SKM-1 (cell line): ENCODE measurements at regions not wholly inside any gene's neighbourhood (a gene's known extent, or its start where the extent isn't known, plus 50 kb on each side); places are given as distances from the start of the nearest gene placed in this dataset.
A peak's percentile ranks its signal among the peaks of the same experiment; 100 is the strongest.

Experiments
- DNase-seq: peaks from one replicate; lab custom pipeline; 2025; ENCODE audit not compliant: unreplicated experiment; lab: John Stamatoyannopoulos, UW

DNA sequence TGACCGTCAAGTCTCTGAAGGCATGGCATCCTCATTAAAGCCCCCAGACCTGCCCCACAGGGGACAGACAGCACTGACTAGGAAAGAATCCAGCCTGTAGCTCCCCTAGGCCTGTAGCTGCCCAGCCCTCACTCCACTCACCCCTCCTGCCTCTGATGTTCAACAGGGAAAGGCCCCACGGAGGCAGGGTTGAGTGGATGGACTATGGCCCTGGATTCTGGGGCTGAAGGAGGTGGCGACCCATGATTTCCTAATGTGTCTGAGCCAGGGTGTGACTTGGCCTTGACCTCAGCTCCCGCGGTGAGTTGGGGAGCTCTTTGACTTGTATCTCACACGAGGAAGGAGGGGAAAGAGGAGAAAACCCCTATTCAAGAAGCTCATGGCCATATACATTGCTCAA is 238.5 kb upstream of the CSF3R start:
- DNase-seq, result no peak

DNA sequence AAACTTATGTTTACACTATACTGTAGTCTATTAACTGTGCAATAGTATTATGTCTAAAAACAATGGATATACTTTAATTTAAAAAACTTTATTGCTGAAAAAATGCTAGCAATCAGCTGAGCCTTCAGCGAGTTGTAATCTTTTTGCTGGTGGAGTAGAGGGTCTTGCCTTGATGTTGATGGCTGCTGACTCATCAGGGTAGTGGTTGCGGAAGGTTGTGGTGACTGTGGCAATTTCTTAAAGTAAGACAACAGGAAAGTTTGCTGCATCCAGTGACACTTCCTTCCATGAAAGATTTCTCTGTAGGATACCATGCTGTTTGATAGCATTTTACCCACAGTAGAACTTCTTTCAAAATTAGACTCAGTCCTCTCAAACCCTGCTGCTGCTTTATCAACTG is 234.7 kb upstream of the CSF3R start:
- DNase-seq, result no peak

DNA sequence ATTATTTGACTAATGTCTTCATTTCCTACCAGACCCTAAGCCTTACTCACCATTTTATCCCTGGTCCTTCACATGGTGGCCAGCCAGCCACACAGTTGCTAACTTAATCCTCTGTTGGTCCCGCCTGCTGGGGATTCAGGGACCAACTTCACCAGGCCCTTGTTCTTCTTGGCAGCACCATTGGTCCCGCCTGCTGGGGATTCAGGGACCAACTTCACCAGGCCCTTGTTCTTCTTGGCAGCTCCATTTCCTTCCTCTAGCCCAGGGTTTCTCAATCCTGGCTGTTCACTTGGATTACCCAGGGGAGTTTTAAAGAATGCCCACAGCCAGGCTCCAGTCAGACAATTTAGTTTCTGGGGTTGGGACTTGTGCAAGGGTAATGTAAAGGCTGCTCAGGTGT is 233.1 kb upstream of the CSF3R start:
- no peak for DNase-seq

DNA sequence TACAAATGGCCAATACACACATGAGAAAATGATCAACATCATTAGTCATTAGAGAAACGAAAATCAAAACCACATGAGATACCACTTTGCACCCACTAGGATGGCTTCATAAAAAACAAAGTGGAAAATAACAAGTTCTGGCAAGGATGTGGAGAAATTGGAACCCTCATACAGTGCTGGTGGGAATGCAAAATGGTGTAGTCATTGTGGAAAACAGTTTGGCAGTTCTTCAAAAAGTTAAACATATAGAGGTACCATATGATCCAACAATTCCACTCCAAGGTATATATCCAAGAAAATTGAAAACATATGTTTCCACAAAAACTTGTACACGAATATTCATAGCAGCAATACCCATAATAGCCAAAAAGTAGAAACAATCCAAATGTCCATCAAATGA is 231.6 kb upstream of the CSF3R start:
- no peak for DNase-seq

DNA sequence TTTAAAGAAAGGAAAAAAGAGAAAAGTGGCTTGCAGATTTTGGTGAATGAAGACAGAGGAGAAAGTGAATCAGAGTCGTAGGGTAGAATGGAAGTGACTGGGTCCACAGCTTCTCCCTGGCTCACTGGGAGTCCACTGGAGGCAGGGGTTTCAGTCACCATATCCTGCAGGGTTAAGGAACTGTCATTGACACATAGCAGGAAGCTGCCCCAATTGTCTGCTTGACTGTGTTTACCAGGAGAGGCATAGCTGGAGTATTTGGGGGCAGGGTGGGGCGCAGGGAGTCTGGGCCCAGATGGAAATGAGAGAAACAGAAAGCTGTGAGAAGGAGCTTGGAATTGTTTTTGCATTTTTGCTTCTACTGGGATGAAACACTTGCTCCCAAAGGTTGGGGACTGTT is 228.8 kb upstream of the CSF3R start:
- no peak for DNase-seq

DNA sequence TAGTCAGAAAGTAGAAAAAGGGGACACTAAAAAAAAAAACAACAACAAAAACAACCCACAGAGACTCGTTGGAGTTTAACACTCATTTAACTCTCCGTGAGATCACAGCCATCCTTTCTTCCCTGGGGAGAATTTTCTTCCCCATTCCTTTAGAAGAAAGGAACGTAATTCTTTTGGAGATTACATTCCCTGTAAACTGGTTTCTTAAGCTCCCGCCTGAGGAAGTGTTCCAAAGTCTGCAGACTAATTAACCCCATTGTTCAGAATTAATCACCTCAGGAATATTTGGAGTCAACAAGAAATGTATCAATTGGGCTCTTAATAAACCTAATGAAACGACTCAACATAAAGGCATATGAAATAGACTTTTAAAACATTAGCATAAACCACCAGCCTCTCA is 228.2 kb upstream of the CSF3R start:
- DNase-seq, result no peak

DNA sequence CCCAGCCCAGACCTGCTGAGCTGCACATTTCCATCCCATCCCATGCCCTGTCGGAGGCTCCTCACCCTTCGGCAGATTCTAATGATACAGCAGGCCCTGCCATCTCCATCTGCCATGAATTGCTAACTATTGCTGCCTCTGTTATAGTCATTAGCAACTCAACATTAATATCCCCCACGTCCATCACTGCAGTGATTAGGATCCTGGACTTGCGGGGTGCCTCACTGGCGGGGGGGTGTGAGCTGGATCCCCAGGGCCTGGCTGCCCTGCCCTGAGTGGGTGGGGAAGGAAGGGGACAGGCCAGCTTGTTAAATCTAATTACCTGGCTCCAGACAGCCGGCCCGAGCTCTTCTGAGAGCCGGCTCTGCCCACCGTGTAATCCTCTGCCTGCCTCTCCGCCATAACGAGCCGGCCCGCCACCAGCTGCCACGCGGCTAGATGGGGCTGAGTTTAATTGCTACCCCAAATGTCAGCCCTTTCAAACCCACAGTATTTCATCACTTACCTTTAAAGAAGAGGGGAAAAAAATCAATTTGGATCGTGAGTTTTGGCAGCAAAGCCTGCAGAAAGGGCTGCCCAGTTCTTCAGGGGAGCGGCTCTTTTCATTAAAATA is 227.3 kb upstream of the CSF3R start:
- no peak for DNase-seq

DNA sequence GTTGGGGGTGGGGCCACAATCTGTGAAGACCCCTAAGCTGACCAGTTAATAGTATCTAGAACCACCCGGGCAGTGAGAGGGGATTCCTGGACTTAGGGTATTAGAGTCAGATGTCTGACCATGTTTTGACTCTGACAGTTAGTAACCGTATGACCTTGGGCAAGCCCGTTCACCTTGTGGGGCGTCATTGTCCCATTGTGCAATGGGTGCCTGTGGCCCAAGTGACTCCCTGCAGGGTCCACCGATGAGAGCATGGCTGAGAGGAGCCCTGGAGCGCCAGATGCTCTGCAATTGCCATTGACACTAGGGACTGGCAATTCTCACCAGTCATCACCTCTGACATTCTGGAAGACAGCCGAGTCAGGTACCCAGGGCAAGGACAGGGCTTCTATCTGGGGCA is 225.9 kb upstream of the CSF3R start:
- DNase-seq, result no peak

DNA sequence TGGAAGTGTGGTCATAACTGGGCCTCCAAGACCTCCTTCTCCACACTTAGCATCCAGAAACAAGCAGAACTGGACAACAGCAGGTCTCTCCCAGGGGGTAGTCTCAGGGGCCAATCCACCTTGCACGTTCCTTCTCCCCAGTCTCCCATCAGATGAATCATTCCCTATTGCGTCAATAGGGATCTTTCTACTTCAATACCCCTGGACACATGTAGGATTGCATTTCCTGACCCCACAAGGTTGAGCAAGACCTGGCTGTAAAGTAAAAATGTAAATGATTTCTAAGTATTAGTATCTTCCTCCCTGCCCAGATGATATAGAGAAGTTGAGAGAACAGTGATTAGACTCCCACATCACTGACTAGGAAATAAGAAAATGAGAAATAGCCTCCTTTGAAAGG is 224.5 kb upstream of the CSF3R start:
- no peak for DNase-seq

DNA sequence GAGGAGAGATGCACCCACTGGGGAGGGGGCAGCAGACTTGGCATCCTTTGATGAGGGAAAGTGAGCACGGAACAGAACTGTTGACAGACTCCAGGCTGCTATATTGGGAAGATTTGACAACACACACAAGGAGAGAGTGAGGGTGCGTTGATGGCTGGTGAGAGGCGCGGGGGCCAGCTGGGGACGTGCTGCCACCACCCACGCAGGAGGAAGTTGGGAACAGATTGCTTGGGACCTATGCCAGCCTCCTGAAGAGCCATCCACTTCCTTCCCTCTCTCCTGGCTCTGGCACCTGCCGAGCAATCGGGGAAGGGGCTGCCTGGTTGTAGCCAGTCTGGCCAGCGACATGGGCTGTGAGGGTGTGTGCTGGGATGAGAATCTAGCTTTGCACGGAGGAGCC is 223.7 kb upstream of the CSF3R start:
- DNase-seq, result no peak

DNA sequence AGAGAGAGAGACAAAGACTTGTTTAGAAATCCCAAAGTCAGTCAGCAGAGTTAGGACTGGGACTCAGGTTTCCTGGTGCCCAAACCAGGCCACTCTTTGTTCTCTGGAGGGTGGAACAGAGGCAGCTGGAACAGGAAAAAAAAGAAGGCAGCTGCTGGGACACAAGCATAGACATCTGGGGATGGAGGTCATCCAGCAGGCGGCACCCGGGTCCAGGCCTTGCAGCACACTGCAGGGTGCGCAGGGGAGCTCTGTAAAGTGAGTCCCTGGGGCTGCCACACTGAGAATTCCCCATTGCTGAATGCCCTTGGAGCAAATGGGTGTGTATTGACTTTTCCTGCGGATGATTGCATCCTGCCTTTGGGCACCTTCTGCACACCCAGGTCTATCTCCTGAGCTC is 222.9 kb upstream of the CSF3R start:
- no peak for DNase-seq

DNA sequence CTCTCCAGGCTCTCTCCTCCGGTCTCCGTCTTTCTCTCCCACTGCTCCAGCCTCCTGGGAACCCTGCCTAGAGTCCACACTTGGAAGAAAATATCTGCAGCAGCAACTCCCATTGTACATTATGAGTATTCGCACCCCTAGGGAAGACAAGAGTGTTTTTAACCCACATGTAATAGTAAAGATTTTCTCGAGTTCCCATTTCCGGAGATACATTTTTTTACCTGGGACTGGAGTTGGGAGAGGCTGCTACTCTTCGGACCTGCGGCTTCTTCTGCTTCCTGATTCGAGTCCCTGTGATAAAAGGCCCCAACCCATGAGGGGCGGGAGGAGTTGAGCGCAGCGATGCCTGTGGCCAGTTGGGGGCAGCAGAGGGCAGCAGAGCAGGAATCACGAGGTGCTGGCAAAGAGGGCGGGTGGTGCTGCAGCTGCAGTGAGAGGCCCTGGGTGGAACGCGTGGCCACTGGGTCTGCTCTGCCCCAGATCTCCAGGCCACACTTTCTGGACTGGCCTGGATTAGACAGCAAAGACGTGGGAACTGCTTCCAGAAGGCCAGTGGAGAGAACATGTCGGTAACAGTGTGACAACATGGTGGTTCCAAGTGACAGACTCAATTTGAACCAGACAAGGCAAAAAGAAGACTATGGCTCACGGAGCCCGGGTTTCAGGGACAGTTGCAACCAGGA is 221.0 kb upstream of the CSF3R start:
- peak; percentile 64 for DNase-seq

DNA sequence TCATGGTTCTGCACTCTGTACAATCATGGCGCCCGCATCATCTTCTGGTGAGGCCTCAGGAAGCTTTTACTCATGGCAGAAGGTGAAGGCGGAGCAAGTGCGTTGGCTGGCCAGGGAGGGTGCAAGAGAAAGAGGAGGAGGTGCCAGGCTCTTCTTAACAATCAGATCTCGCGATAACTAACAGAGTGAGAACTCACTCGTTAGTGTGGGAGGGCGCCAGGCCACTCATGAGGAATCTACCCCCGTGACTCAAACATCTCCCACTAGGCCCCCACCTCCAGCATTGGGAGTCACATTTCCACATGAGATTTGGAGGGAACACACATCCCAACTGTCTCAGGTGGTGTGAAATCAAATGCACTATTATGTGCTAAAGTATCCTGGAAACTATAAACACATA is 220.2 kb upstream of the CSF3R start:
- no peak for DNase-seq

DNA sequence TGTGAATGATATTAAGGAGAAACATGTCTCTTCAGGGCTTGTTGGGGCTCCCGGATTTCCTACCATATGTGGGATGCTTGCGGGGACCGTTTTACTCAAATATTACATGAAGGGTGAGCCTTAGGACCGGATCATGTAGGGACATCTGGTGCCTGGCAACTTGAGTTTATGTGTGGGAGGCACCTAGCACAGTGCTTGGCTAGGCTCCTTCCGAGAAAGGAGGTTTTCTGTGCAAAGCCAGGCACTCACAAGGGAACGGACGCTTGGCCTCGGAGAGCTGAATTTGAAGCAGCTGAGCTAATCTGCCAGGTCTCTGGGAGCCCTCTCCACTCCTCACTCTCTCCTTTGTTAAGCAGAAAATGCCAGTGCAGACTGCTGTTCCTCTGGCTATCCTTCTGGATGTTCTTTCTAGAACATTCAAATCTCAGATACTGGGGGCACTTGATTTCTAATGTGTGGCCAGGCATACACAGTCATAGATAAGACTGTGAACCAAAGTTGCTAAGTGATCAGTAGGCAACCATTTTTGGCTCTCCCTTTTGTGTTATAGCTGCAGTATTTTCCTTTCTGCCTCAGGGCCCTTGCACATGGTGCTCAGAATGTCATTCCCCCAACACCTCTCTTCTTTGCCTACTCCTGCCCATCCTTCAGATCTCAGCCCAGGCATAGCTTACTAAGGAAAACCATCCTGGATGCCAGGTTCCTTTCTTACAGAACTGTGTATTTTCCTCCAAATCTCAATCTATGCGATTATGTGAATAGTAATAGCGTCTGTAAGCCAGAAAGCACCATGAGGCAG is 216.6 kb upstream of the CSF3R start:
- DNase-seq, result no peak

DNA sequence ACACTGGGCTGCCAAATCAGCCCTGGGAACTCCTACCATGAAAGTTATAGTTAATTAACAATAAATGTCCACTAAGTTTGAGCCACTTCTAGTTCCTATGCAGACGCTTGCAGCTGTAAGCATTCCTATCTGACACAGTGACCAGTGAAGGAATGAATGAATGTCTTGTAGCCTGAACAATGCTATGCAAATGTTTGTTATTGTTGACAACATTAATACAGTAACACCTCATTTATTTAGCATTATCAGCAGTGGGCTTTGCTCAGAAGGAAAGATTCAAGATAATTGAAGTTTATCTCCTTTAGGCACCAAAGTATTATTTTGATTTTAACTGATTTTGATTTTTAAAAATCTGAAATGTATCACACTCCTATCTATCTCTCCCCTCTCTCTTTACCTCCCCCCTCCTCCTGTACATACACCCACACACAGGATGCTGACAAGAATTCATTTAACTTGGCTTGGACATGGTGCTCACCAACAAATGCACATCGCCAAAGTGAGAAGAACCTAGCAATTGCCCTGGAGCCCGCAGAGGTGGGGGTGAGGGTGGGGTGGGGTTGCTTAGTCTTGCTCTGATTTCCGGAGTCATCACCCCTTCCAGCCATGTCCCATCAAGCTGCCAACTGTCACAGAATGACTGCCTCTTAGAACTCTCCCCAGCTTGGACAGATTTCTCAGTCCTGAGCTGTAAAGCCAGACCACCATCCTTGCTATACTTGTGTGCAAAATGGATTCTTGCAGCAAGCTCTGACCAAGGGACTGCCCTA is 215.3 kb upstream of the CSF3R start:
- no peak for DNase-seq

DNA sequence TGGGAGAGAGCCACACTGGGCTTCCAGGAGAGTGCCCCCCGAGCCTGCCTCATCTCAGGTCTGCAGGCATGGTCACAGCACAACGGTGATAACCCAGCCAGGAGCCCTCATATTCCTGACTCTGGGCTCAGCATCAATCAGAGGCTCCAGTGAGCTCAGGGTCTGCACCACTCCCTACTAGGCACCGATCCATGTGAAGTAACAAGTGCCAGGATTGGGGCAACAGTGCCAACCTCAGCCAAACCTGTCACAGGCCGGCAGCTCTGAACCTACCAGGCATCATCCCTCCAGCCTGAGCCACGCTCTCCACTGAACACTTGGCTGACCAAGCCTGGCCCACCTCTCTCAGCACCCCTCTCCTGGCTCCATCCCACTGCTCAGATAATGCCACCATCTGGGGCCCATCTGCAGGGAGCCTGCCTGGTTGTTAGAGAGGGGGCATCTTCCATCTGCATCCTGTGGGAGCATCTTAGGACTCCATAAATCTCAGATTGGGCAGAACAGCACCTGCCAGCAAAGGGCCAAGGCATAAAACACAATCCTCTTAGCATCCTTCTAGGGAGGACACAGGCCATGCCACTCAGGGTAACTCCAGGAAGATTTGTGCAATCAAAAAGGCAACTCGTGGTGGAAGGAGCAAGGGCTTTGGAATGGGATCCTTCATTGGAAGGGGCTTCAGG is 213.7 kb upstream of the CSF3R start:
- DNase-seq, result no peak

DNA sequence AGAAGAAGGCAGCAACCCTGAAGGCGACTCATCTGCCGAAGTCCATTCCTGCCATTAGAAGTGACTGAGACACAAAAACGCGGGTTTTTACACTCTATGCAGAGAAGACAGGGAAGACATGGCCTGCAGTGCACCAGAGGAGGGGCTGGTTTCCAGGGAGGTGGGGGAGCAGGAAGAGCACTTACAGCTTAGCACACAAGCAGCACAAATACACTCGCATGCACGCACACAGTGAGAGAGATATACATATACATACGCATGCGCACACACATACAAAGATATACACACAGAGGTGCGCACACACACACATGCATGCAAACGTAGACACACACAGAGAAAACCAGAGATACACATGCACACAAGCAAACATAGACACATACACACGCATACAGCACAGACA is 210.9 kb upstream of the CSF3R start:
- DNase-seq, result no peak

DNA sequence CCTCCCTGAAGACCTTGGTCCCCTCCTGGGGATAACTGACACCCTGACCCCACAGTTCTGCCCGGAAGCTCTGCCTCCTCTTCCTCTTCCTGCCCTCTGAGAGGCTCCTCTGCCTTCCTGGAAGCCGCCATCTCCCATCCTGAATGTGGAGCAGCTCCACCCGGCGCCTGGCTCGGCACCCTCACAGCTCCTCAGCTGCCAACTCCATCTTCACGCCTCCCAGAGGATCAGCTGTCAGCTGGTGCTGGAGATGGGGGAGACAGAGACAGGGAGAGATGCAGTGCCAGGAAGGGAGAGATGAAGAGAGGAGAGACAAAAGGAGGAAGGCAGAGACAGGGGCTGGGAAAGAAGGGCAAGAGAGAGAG is 210.4 kb upstream of the CSF3R start:
- DNase-seq, result no peak

DNA sequence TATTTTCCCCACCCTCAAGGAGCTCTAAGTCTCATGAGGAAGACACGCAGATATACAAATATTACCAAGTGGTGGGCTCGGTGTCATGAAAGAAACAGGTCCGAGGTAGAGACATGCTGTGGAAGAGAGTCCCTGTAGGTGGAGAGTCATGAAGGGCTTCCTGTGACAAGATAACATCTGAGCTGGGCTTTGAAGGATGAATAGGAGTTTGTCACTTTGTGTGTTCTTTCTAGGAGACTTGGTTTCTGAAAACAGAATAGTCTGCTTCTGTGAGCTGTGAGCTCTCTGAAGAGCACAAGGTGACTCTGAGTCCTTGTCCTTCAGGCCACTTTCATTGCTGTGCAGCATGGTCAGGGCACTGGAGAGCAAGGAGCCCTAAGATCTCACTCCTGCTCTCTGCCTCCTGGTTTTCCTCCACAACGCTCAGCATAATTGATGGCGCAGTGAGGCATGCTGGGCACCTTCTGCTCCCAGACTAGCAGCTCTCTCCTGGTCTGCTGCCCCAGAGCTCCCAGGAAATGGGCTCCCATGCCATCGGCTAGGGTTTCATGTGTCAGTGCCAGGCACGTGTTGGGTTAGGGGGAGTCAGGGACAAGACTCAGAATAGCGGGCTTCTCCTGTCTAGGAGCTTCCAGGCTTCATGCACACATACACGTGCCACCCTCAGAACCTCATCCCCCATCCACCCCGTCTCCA is 209.9 kb upstream of the CSF3R start:
- no peak for DNase-seq

DNA sequence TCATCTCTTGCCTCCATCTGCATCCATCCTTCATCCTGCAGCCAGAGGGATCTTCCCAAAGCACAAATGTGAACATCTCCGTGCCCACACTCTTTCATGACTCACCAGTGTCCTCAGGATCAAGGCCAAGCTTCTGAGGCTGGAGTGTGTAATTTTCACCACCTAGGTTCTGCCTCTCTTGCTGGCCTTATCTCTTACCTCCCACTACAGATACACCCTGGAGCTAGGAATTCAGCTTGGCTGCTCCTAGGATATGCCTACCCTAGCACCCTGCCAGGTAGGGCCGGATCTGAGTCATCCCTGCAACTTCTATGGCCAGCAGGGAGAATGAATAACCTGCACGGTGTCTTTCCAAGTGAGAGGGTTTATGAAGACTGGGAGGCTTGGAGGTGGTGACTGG is 208.7 kb upstream of the CSF3R start:
- DNase-seq, result no peak

DNA sequence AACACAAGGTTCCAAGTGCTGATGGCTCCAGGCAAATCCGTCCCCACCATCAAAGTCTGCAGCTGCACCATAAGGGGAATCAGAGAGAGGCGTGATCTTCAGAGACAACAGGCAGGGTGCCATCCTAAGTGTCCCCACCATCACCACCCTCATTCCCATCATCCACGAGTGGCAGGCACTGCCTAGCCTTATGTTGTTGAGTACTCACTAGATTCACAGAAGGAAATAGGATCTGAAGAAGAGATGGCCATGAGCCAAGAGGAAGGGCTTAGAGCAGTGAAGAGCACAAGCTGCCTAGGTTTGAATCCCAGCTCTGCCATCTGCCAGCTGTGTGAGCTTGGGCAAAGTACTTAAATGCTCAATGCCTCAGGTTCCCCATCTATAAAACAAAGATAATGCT is 207.3 kb upstream of the CSF3R start:
- DNase-seq, result no peak
